Breast epithelium (tissue), 4 donors: ENCODE measurements at regions not wholly inside any gene's neighbourhood (a gene's known extent, or its start where the extent isn't known, plus 50 kb on each side); places are given as distances from the start of the nearest gene placed in this dataset.

Source experiments
- DNase-seq, 2 donors: peaks; one replicate each; pipeline ENCODE4 v3.0.0-alpha.2; 2019; ENCODE audit warnings: low spot score in 2 of 2
- H3K27ac ChIP-seq, 2 donors: fragments of 200-600 bp; sonication (generic) in 1 of 2; one replicate each; pipeline ENCODE4 v1.5.1; 2016 to 2019; ENCODE audit warnings: mild to moderate bottlenecking in 1 of 2
- H3K27me3 ChIP-seq, 2 donors: fragments of 200-600 bp; sonication (generic) in 1 of 2; one replicate each; pipeline versions ENCODE4 v1.5.1 to v1.6.0; 2017 to 2019; ENCODE audit warnings: control low read depth in 1 of 2, mild to moderate bottlenecking in 1 of 2
- H3K36me3 ChIP-seq: fragments of 200-600 bp; one replicate; pipeline ENCODE4 v1.5.1; 2019
- H3K4me1 ChIP-seq, 2 donors: fragments of 200-600 bp; sonication (generic); one replicate each; pipeline ENCODE4 v1.5.1; 2016 to 2019; ENCODE audit warnings: control low read depth in 1 of 2
- H3K4me3 ChIP-seq, 3 donors: fragments of 200-600 bp; sonication (generic); 1 replicate in 2 of 3; 2 replicates in 1 of 3; pipeline ENCODE4 v1.5.1; 2016 to 2019; ENCODE audit warnings: mild to moderate bottlenecking in 3 of 3, moderate library complexity in 2 of 3
- H3K9me3 ChIP-seq, 2 donors: fragments of 200-600 bp; sonication (generic) in 1 of 2; one replicate each; pipeline ENCODE4 v1.5.1; 2016 to 2019; ENCODE audit warnings: control low read depth in 1 of 2
- CTCF ChIP-seq, 3 donors: fragments of 450-650 bp; IDR thresholded peaks; one replicate each; pipeline ENCODE4 v1.5.1; 2016 to 2017; ENCODE audit warnings: antibody characterized with exemption in 3 of 3, mild to moderate bottlenecking in 3 of 3, moderate library complexity in 3 of 3
- POLR2A ChIP-seq: fragments of 450-650 bp; IDR thresholded peaks from one replicate; pipeline ENCODE4 v1.6.1; 2016; ENCODE audit warnings: antibody characterized with exemption, mild to moderate bottlenecking, moderate library complexity
- POLR2AphosphoS5 ChIP-seq, 3 donors: sonication (generic); formaldehyde crosslinking; IDR thresholded peaks; one replicate each; pipeline ENCODE4 v1.6.1; 2017; ENCODE audit warnings: antibody characterized with exemption in 3 of 3
- intact Hi-C: fragments of 100-400 bp; cut with DNase I; formaldehyde crosslinking; loops from one replicate; pipeline ENCODE4 v1.15.1; 2023; ENCODE audit warnings: low total_unique reads

DNA sequence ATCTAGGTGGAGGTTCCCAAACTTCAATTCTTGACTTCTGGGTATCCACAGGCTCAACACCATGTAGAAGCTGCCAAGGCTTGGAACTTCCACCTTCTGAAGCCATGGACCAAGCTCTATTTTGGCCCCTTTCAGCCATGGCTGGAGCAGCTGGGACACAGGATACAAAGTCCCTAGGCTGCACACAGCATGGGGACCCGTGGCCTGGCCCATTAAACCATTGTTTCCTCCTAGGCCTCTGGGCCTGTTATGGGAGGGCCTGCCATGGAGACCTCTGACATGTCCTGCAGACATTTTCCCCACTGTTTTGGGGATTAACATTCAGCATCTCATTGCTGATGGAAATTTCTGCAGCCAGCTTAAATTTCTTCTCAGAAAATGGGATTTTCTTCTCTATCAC is 1908.0 kb downstream of the EFNA5 start:
- Histone ChIP-seq H3K4me1 (no peaks in the 10 kb centered on the region), H3K36me3 (no peaks in the 10 kb centered on the region), H3K27ac (no peak overlapping the region), H3K4me3 (no peak overlapping the region), H3K9me3 (peaks cover 10 to 46% of the 10 kb centered on the region in 2 donors), H3K27me3 (no peaks in the 10 kb centered on the region)
- no peak for DNase-seq
- intact Hi-C loops: no loop called here
- TF ChIP-seq POLR2AphosphoS5 (IDR thresholded peaks at IDR 0.05): no peak
- TF ChIP-seq POLR2A: no peak
- no peak for TF ChIP-seq CTCF (IDR thresholded peaks at IDR 0.05)

DNA sequence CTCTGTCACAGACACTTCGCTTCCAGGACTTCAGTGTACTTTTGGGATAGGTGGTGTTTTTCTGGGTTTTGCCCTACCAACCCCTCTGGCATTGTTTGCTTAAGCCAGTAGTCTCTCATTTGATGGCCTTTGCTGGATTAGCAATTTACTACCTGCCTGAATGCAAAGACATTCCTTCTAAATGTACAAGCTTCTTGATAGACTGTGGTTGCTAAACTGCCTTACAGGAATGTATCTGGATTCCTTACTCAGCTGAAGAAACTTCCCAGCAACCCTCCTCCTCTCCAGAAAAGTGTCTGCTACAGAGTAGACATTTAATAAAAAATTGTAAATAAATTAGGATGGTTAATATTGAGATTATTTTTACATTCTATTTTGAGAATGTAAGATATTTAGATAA is 1916.7 kb downstream of the EFNA5 start:
- H3K4me3 ChIP-seq: no peak overlapping the region
- H3K36me3 ChIP-seq: no peaks in the 10 kb centered on the region
- TF ChIP-seq POLR2A (no peak), POLR2AphosphoS5 (IDR thresholded peaks at IDR 0.05) (no peak), CTCF (IDR thresholded peaks at IDR 0.05) (no peak)
- intact Hi-C loops: no loop called here
- DNase-seq: no peak
- peaks cover 4 to 7% of the 10 kb centered on the region in 2 donors for H3K9me3 ChIP-seq
- H3K27ac ChIP-seq: no peak overlapping the region
- no peaks in the 10 kb centered on the region for H3K27me3 ChIP-seq
- H3K4me1 ChIP-seq: no peaks in the 10 kb centered on the region

DNA sequence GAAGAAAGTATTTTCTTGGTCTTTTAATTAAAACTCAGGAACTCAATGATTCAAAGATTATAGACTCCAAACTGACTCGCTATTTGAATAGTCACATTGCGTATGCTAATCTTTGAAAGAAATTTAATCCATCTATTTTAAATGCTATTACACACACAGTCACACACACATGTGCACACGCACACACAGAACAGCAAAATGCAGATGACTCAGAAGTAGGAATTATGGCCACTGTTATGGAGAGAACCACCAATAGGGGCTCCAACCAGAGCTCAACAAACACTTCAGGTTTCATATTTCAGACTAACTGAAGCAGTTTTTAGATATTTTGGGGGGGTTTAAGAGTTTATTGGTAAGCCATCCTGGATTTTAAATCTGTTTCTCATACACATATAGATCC is 1917.9 kb downstream of the EFNA5 start:
- no peaks in the 10 kb centered on the region for H3K27me3 ChIP-seq
- no peak overlapping the region for H3K27ac ChIP-seq
- no peak for DNase-seq
- intact Hi-C loops: no loop called here
- TF ChIP-seq CTCF (IDR thresholded peaks at IDR 0.05): no peak
- no peak for TF ChIP-seq POLR2A
- no peak for TF ChIP-seq POLR2AphosphoS5 (IDR thresholded peaks at IDR 0.05)
- H3K36me3 ChIP-seq: no peaks in the 10 kb centered on the region
- H3K4me1 ChIP-seq: no peaks in the 10 kb centered on the region
- no peaks in the 10 kb centered on the region for H3K9me3 ChIP-seq
- H3K4me3 ChIP-seq: no peak overlapping the region

- no peaks in the 10 kb centered on the region for H3K36me3 ChIP-seq
- no peak overlapping the region for H3K4me3 ChIP-seq
- no peaks in the 10 kb centered on the region for H3K9me3 ChIP-seq
- DNase-seq: no peak
- H3K27ac ChIP-seq: no peak overlapping the region
- TF ChIP-seq POLR2AphosphoS5 (IDR thresholded peaks at IDR 0.05): no peak
- no peak for TF ChIP-seq POLR2A
- TF ChIP-seq CTCF (IDR thresholded peaks at IDR 0.05): no peak
- intact Hi-C loops: no loop called here
- no peaks in the 10 kb centered on the region for H3K4me1 ChIP-seq
- H3K27me3 ChIP-seq: no peaks in the 10 kb centered on the region
These were observed 1918.8 kb downstream of the EFNA5 start for GRCh38 chr5:105751908-105752307.

DNA sequence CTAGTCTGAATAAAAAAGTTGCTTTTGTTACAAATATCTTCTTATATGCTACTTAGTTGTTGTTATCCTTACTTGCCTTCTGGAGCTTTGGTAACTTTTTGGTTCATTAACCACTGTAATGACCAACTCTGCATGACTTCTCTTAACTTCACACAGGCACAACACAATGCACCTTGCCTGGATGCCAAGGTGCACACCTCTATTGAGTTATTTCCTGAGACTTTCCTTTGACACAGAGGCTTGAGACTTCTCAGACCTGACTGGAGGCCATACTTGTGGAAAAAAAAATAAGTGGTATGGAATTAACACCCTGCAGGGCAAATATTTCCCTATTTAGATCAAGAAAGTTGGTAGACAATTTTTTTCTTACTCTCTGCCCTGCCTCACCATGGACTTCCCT is 1925.6 kb downstream of the EFNA5 start:
- intact Hi-C loops: no loop called here
- Histone ChIP-seq H3K27ac (no peak overlapping the region), H3K27me3 (no peaks in the 10 kb centered on the region), H3K4me3 (no peak overlapping the region), H3K4me1 (no peaks in the 10 kb centered on the region), H3K36me3 (no peaks in the 10 kb centered on the region), H3K9me3 (no peaks in the 10 kb centered on the region)
- DNase-seq: no peak
- TF ChIP-seq CTCF (IDR thresholded peaks at IDR 0.05) (no peak), POLR2A (no peak), POLR2AphosphoS5 (IDR thresholded peaks at IDR 0.05) (no peak)
